Liver (tissue), 3 donors: ENCODE measurements at regions not wholly inside any gene's neighbourhood (a gene's known extent, or its start where the extent isn't known, plus 50 kb on each side); places are given as distances from the start of the nearest gene placed in this dataset.

ENCODE experiments used
- CTCF ChIP-seq: fragments of 150-350 bp; IDR thresholded peaks from 2 replicates; pipeline ENCODE4 v1.5.1; 2017; ENCODE audit warnings: improper control_type of control experiment, low read depth, low read length; ENCODE audit not compliant: missing input control
- GABPA ChIP-seq, 2 donors: IDR thresholded peaks in 1 of 2; conservative IDR thresholded peaks in 1 of 2; 2 replicates each; pipeline ENCODE4 v1.6.1; 2016; ENCODE audit warnings: antibody characterized with exemption in 2 of 2, mild to moderate bottlenecking in 1 of 2, moderate library complexity in 1 of 2
- MAX ChIP-seq: IDR thresholded peaks from 2 replicates; pipeline ENCODE4 v1.6.1; 2016; ENCODE audit warnings: antibody characterized with exemption
- TAF1 ChIP-seq: conservative IDR thresholded peaks from 2 replicates; pipeline ENCODE4 v1.6.1; 2016; ENCODE audit warnings: antibody characterized with exemption, mild to moderate bottlenecking
- donor health status: healthy.
- donor health status: healthy.

- no peak for TF ChIP-seq CTCF
- no peak for TF ChIP-seq GABPA (IDR thresholded peaks at IDR 0.05 in 1 of 2, conservative IDR thresholded peaks at IDR 0.05 in 1 of 2)
- no peak for TF ChIP-seq MAX
- no peak for TF ChIP-seq TAF1
Measured at GRCh38 chr10:83190614-83191013, 948.7 kb upstream of the GHITM start.
